PC-3 (cell line): ENCODE measurements at regions not wholly inside any gene's neighbourhood (a gene's known extent, or its start where the extent isn't known, plus 50 kb on each side); places are given as distances from the start of the nearest gene placed in this dataset.

Experiments used
- EZH2 ChIP-seq: fragments of 300-600 bp; sonication (generic); IDR thresholded peaks from one replicate; pipeline ENCODE4 v1.6.1; 2017; ENCODE audit warnings: antibody characterized with exemption, mild to moderate bottlenecking, low read length; ENCODE audit not compliant: unreplicated experiment
- EZH2phosphoT487 ChIP-seq: fragments of 300-600 bp; sonication (generic); IDR thresholded peaks from 2 replicates; pipeline ENCODE4 v1.6.1; 2018; ENCODE audit warnings: mild to moderate bottlenecking, antibody characterized with exemption, low read length, borderline replicate concordance
- TF ChIP-seq, protein P1 (sequence below): fragments of 300-600 bp; sonication (generic); conservative IDR thresholded peaks from 2 replicates; pipeline ENCODE4 v1.5.1; 2017; ENCODE audit warnings: antibody characterized with exemption, low read depth, mild to moderate bottlenecking, low read length

DNA sequence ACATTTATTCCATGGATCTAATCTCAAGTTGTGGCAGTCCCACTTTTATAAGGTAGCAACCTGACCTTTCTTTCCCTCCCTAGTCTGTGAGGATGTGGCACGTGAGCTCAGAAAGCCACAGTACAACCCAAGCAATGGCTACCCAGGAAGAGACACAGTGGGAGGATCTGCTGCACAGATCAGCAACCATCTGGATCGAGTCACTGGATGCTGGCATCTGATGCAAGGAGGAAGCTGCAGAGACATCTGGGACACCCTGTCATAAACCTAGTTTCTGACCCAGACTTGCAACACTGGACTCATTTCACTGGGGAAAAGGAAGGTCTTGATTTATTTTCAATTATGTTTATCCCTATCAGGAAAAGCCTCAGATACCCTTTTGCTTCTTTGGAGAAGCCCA, 327.1 kb downstream of the PAPSS1 start:
- no peak for TF ChIP-seq EZH2phosphoT487
- TF ChIP-seq, protein P1, sequence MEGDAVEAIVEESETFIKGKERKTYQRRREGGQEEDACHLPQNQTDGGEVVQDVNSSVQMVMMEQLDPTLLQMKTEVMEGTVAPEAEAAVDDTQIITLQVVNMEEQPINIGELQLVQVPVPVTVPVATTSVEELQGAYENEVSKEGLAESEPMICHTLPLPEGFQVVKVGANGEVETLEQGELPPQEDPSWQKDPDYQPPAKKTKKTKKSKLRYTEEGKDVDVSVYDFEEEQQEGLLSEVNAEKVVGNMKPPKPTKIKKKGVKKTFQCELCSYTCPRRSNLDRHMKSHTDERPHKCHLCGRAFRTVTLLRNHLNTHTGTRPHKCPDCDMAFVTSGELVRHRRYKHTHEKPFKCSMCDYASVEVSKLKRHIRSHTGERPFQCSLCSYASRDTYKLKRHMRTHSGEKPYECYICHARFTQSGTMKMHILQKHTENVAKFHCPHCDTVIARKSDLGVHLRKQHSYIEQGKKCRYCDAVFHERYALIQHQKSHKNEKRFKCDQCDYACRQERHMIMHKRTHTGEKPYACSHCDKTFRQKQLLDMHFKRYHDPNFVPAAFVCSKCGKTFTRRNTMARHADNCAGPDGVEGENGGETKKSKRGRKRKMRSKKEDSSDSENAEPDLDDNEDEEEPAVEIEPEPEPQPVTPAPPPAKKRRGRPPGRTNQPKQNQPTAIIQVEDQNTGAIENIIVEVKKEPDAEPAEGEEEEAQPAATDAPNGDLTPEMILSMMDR: no peak
- no peak for TF ChIP-seq EZH2
